Stimulated activated CD4-positive, alpha-beta T cell treated with anti-CD3 and anti-CD28 coated beads, TNF-alpha, amount 100 ng/mL, for 4 hours (primary cell): ENCODE measurements at regions not wholly inside any gene's neighbourhood (a gene's known extent, or its start where the extent isn't known, plus 50 kb on each side); places are given as distances from the start of the nearest gene placed in this dataset.
"Not testable (repeated sequence)": the region's sequence is repeated elsewhere in the genome, so short reads cannot be mapped to it uniquely, and the experiment has no call there.

Experiments used
- DNase-seq, 3 experiments: peaks; one replicate each; pipeline ENCODE4 v3.0.0-alpha.2; 2020; ENCODE audit warnings: low read depth in 3 of 3

- DNase-seq, result no peak
Observed at GRCh38 chr7:3162289-3162688, 118.6 kb upstream of the CARD11 start.

GRCh38 chr7:3162798-3163197 lies 119.1 kb upstream of the CARD11 start:
- DNase-seq, result not testable (repeated sequence)

GRCh38 chr7:3164380-3164792 lies 120.7 kb upstream of the CARD11 start:
- no peak for DNase-seq

- no peak for DNase-seq
Observed at GRCh38 chr7:3165681-3166580, 122.3 kb upstream of the CARD11 start.

- DNase-seq, result no peak
Observed at GRCh38 chr7:3167551-3167950, 123.9 kb upstream of the CARD11 start.

- no peak for DNase-seq
Observed at GRCh38 chr7:3168370-3168769, 124.7 kb upstream of the CARD11 start.

GRCh38 chr7:3168869-3169268 lies 125.2 kb upstream of the CARD11 start:
- DNase-seq, result no peak

GRCh38 chr7:3172768-3173280 lies 128.2 kb upstream of the SDK1 start:
- DNase-seq, result no peak

GRCh38 chr7:3174515-3175284 lies 126.4 kb upstream of the SDK1 start:
- no peak for DNase-seq

- no peak for DNase-seq
Observed at GRCh38 chr7:3175285-3175902, 125.7 kb upstream of the SDK1 start.

GRCh38 chr7:3176112-3177000 lies 124.7 kb upstream of the SDK1 start:
- no peak for DNase-seq

- DNase-seq, result no peak
Observed at GRCh38 chr7:3177271-3177670, 123.8 kb upstream of the SDK1 start.

GRCh38 chr7:3179456-3179855 lies 121.6 kb upstream of the SDK1 start:
- no peak for DNase-seq

GRCh38 chr7:3180604-3181003 lies 120.4 kb upstream of the SDK1 start:
- DNase-seq, result no peak

- not testable (repeated sequence) for DNase-seq
Observed at GRCh38 chr7:3182055-3182454, 119.0 kb upstream of the SDK1 start.

- DNase-seq, result no peak
Observed at GRCh38 chr7:3187444-3188040, 113.5 kb upstream of the SDK1 start.

- DNase-seq, result no peak
Observed at GRCh38 chr7:3188946-3189345, 112.1 kb upstream of the SDK1 start.

GRCh38 chr7:3191548-3191947 lies 109.5 kb upstream of the SDK1 start:
- no peak for DNase-seq

- no peak for DNase-seq
Observed at GRCh38 chr7:3192669-3193068, 108.4 kb upstream of the SDK1 start.

- no peak for DNase-seq
Observed at GRCh38 chr7:3193379-3194120, 107.5 kb upstream of the SDK1 start.
